A673 (cell line): ENCODE measurements at regions not wholly inside any gene's neighbourhood (a gene's known extent, or its start where the extent isn't known, plus 50 kb on each side); places are given as distances from the start of the nearest gene placed in this dataset.

ENCODE experiments used
- BruUV-seq: library from RNA; stranded (reverse); fragments of 400-500 nt; replicated peaks from 2 replicates; lab custom pipeline; 2021; lab: Mats Ljungman, UMichigan
- CTCF ChIA-PET: fragments of 300-600 bp; sonication (Branson Sonifier 250); formaldehyde crosslinking; loops from one replicate; lab custom pipeline; 2022; ENCODE audit warnings: antibody characterized with exemption; lab: Charles Lee
- POLR2A ChIA-PET: fragments of 300-600 bp; sonication (Branson Sonifier 250); formaldehyde crosslinking; loops from one replicate; lab custom pipeline; 2022; ENCODE audit warnings: antibody characterized with exemption; ENCODE audit not compliant: low non-redundant PET; lab: Charles Lee
- DNase-seq: peaks from one replicate; pipeline ENCODE4 v3.0.0-alpha.2; 2015; ENCODE audit warnings: low spot score
- H3K27ac ChIP-seq: fragments of 200-600 bp; sonication (generic); 2 replicates; pipeline ENCODE4 v1.5.1; 2016; ENCODE audit warnings: mixed run types, low read depth, mild to moderate bottlenecking, mixed read lengths, antibody characterized with exemption, low read length; ENCODE audit not compliant: poor library complexity, severe bottlenecking
- H3K27me3 ChIP-seq: fragments of 200-600 bp; sonication (generic); replicated peaks from 2 replicates; pipeline ENCODE4 v1.6.1; 2017; ENCODE audit warnings: mixed run types, low read depth, mild to moderate bottlenecking, mixed read lengths, antibody characterized with exemption, low read length; ENCODE audit not compliant: insufficient read depth, poor library complexity
- H3K36me3 ChIP-seq: fragments of 200-600 bp; sonication (generic); 2 replicates; pipeline ENCODE4 v1.6.1; 2016; ENCODE audit warnings: mixed run types, mild to moderate bottlenecking, mixed read lengths, antibody characterized with exemption, low read length; ENCODE audit not compliant: insufficient read depth, poor library complexity, severe bottlenecking
- H3K4me1 ChIP-seq: fragments of 200-600 bp; sonication (generic); 2 replicates; pipeline ENCODE4 v1.6.1; 2017; ENCODE audit warnings: mixed run types, mild to moderate bottlenecking, mixed read lengths, antibody characterized with exemption, low read length; ENCODE audit not compliant: insufficient read depth, poor library complexity, severe bottlenecking
- H3K4me3 ChIP-seq: fragments of 200-600 bp; sonication (generic); 2 replicates; pipeline ENCODE4 v1.5.1; 2016; ENCODE audit warnings: low read depth, mixed run types, mild to moderate bottlenecking, mixed read lengths, low read length; ENCODE audit not compliant: poor library complexity, severe bottlenecking
- H3K9me3 ChIP-seq: fragments of 200-600 bp; sonication (generic); 2 replicates; pipeline ENCODE4 v1.6.1; 2016; ENCODE audit warnings: mixed run types, low read depth, mild to moderate bottlenecking, mixed read lengths, antibody characterized with exemption, low read length; ENCODE audit not compliant: poor library complexity, severe bottlenecking
- CTCF ChIP-seq: fragments of 300-800, 200-600 bp; sonication (generic); conservative IDR thresholded peaks from 2 replicates; pipeline ENCODE4 v1.5.1; 2017; ENCODE audit warnings: low read depth, mild to moderate bottlenecking, antibody characterized with exemption, low read length, moderate library complexity, mixed read lengths
- EZH2 ChIP-seq: fragments of 200-600 bp; sonication (generic); IDR thresholded peaks from 2 replicates; pipeline ENCODE4 v1.6.1; 2017; ENCODE audit warnings: borderline replicate concordance, low read depth, mild to moderate bottlenecking, mixed read lengths, antibody characterized with exemption, low read length; ENCODE audit not compliant: poor library complexity, severe bottlenecking
- intact Hi-C: fragments of 100-400 bp; cut with micrococcal nuclease; formaldehyde crosslinking; loops from one replicate; pipeline ENCODE4 v1.10.0; 2022; ENCODE audit not compliant: unreplicated experiment

GRCh38 chr2:122061831-122062230, 306.4 kb downstream of the TSN start:
- Histone ChIP-seq H3K9me3 (no peaks in the 10 kb centered on the region), H3K36me3 (no peaks in the 10 kb centered on the region), H3K27ac (no peak overlapping the region), H3K4me3 (no peak overlapping the region), H3K4me1 (peaks cover 11% of the 10 kb centered on the region), H3K27me3 (no peaks in the 10 kb centered on the region)
- TF ChIP-seq CTCF (no peak), EZH2 (no peak)
- DNase-seq = no peak
- BruUV-seq = no TSS peak
- ChIA-PET POLR2A (interaction anchor here (0.7 kb wide), 1 partner anchor 27 kb away, joined by 3 read pairs; no protein-coding TSS in a partner anchor), CTCF (no interaction called here)
- intact Hi-C loops = no loop called here

GRCh38 chr2:122062506-122062905, 307.1 kb downstream of the TSN start:
- H3K27ac ChIP-seq = no peak overlapping the region
- no peak for DNase-seq
- H3K4me1 ChIP-seq = peaks cover 5% of the 10 kb centered on the region
- no peaks in the 10 kb centered on the region for H3K27me3 ChIP-seq
- no peaks in the 10 kb centered on the region for H3K36me3 ChIP-seq
- no peaks in the 10 kb centered on the region for H3K9me3 ChIP-seq
- H3K4me3 ChIP-seq = no peak overlapping the region
- CTCF ChIA-PET = no interaction called here
- POLR2A ChIA-PET = no interaction called here
- no TSS peak for BruUV-seq
- intact Hi-C loops = no loop called here
- TF ChIP-seq EZH2 (no peak), CTCF (no peak)

- TF ChIP-seq EZH2 = no peak
- no peak for TF ChIP-seq CTCF
- POLR2A ChIA-PET = no interaction called here
- CTCF ChIA-PET = no interaction called here
- DNase-seq = no peak
- H3K4me1 ChIP-seq = peaks cover 5% of the 10 kb centered on the region
- no peak overlapping the region for H3K27ac ChIP-seq
- no peak overlapping the region for H3K4me3 ChIP-seq
- no peaks in the 10 kb centered on the region for H3K27me3 ChIP-seq
- intact Hi-C loops = no loop called here
- no peaks in the 10 kb centered on the region for H3K36me3 ChIP-seq
- BruUV-seq = no TSS peak
- H3K9me3 ChIP-seq = no peaks in the 10 kb centered on the region
These were observed 308.3 kb downstream of the TSN start for GRCh38 chr2:122063716-122064115.
